ENCODE measurements at regions not wholly inside any gene's neighbourhood (a gene's known extent, or its start where the extent isn't known, plus 50 kb on each side); places are given as distances from the start of the nearest gene placed in this dataset.

- TF ChIP-seq POLR2A (IDR thresholded peaks at IDR 0.05; ENCODE audit: low read depth, low read length) (no peak), YY1 (IDR thresholded peaks at IDR 0.05; ENCODE audit: low read depth, low read length) (no peak), EGR1 (IDR thresholded peaks at IDR 0.05; ENCODE audit: borderline replicate concordance in 1 of 2, low read depth in 2 of 2, low read length in 2 of 2) (no peak), CHD4 (IDR thresholded peaks at IDR 0.05) (no peak)
Observed at GRCh38 chrX:22589845-22590244, 317.1 kb downstream of the CBLL2 start.
